ENCODE measurements at regions not wholly inside any gene's neighbourhood (a gene's known extent, or its start where the extent isn't known, plus 50 kb on each side); places are given as distances from the start of the nearest gene placed in this dataset.

DNA sequence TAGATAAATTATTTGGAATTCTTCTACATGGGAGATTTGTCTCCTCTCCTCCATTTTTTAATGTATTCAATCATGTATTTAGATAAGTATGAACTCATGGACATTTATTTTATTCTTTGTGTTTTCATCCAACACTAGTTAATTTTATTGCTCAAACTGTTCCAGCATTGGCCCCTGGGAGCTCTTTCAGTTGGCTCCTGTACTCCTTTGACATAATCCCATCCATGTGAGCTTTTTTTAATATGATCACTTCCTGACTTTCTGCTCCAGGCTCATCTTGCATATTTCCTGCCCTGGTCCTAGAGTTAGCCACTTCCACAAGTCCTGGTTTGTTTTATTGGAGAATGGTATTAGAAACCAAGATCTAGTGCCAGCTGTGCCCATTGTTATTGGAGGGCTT lies 419.0 kb upstream of the CDH11 start:
- Mint-ChIP-seq H3K36me3 (ENCODE audit: low read depth) (no peaks in the 10 kb centered on the region), H3K4me1 (no peaks in the 10 kb centered on the region), H3K27ac (no peak overlapping the region), H3K27me3 (ENCODE audit: insufficient read depth) (peaks cover 1% of the 10 kb centered on the region), H3K9me3 (no peaks in the 10 kb centered on the region), H3K4me3 (no peak overlapping the region)
- Histone ChIP-seq H3K4me3 (ENCODE audit: low read length) (no peak overlapping the region), H3K36me3 (ENCODE audit: control insufficient read depth, insufficient read depth, low read length) (no peaks in the 10 kb centered on the region), H3K9ac (ENCODE audit: extremely low read depth, low read length, poor library complexity, severe bottlenecking) (no peak overlapping the region), H3K27me3 (ENCODE audit: control insufficient read depth, insufficient read depth, low read length, poor library complexity, severe bottlenecking) (no peaks in the 10 kb centered on the region), H3K4me1 (ENCODE audit: control insufficient read depth, insufficient read depth, low read length) (no peaks in the 10 kb centered on the region), H3K9me3 (ENCODE audit: control insufficient read depth, low read length) (no peaks in the 10 kb centered on the region), H3K27ac (ENCODE audit: low read depth, low read length) (no peak overlapping the region)
- TF ChIP-seq, protein P1, sequence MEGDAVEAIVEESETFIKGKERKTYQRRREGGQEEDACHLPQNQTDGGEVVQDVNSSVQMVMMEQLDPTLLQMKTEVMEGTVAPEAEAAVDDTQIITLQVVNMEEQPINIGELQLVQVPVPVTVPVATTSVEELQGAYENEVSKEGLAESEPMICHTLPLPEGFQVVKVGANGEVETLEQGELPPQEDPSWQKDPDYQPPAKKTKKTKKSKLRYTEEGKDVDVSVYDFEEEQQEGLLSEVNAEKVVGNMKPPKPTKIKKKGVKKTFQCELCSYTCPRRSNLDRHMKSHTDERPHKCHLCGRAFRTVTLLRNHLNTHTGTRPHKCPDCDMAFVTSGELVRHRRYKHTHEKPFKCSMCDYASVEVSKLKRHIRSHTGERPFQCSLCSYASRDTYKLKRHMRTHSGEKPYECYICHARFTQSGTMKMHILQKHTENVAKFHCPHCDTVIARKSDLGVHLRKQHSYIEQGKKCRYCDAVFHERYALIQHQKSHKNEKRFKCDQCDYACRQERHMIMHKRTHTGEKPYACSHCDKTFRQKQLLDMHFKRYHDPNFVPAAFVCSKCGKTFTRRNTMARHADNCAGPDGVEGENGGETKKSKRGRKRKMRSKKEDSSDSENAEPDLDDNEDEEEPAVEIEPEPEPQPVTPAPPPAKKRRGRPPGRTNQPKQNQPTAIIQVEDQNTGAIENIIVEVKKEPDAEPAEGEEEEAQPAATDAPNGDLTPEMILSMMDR (conservative IDR thresholded peaks at IDR 0.05): no peak
- no peak for DNase-seq

GRCh38 chr16:65538976-65539375 lies 417.1 kb upstream of the CDH11 start:
- Mint-ChIP-seq H3K36me3 (ENCODE audit: low read depth) (no peaks in the 10 kb centered on the region), H3K27me3 (ENCODE audit: insufficient read depth) (peaks cover 4% of the 10 kb centered on the region), H3K9me3 (no peaks in the 10 kb centered on the region), H3K27ac (no peak overlapping the region), H3K4me1 (no peaks in the 10 kb centered on the region), H3K4me3 (no peak overlapping the region)
- no peak overlapping the region for H3K4me3 ChIP-seq (ENCODE audit: low read length)
- no peaks in the 10 kb centered on the region for H3K27me3 ChIP-seq (ENCODE audit: control insufficient read depth, insufficient read depth, low read length, poor library complexity, severe bottlenecking)
- TF ChIP-seq, protein P1 (conservative IDR thresholded peaks at IDR 0.05): no peak
- no peak overlapping the region for H3K27ac ChIP-seq (ENCODE audit: low read depth, low read length)
- H3K9ac ChIP-seq (ENCODE audit: extremely low read depth, low read length, poor library complexity, severe bottlenecking): no peak overlapping the region
- 86 to 92% methylated on average over 2 to 3 of the region's 3 CpGs for WGBS, 2 experiments (ENCODE audit: insufficient coverage in 1 of 2, insufficient read length in 1 of 2)
- H3K4me1 ChIP-seq (ENCODE audit: control insufficient read depth, insufficient read depth, low read length): no peaks in the 10 kb centered on the region
- no peaks in the 10 kb centered on the region for H3K9me3 ChIP-seq (ENCODE audit: control insufficient read depth, low read length)
- DNase-seq: no peak
- no peaks in the 10 kb centered on the region for H3K36me3 ChIP-seq (ENCODE audit: control insufficient read depth, insufficient read depth, low read length)

- Mint-ChIP-seq H3K36me3 (ENCODE audit: low read depth) (no peaks in the 10 kb centered on the region), H3K9me3 (no peaks in the 10 kb centered on the region), H3K27ac (no peak overlapping the region), H3K4me3 (no peak overlapping the region), H3K27me3 (ENCODE audit: insufficient read depth) (peaks cover 4% of the 10 kb centered on the region), H3K4me1 (no peaks in the 10 kb centered on the region)
- 100% methylated on average over 1 of the region's 1 CpG; no CpG with 5 or more reads in 1 of the 2 experiments for WGBS, 2 experiments (ENCODE audit: insufficient coverage in 1 of 2, insufficient read length in 1 of 2)
- DNase-seq: no peak
- Histone ChIP-seq H3K4me1 (ENCODE audit: control insufficient read depth, insufficient read depth, low read length) (no peaks in the 10 kb centered on the region), H3K4me3 (ENCODE audit: low read length) (no peak overlapping the region), H3K9ac (ENCODE audit: extremely low read depth, low read length, poor library complexity, severe bottlenecking) (no peak overlapping the region), H3K27ac (ENCODE audit: low read depth, low read length) (no peak overlapping the region), H3K9me3 (ENCODE audit: control insufficient read depth, low read length) (no peaks in the 10 kb centered on the region), H3K36me3 (ENCODE audit: control insufficient read depth, insufficient read depth, low read length) (no peaks in the 10 kb centered on the region), H3K27me3 (ENCODE audit: control insufficient read depth, insufficient read depth, low read length, poor library complexity, severe bottlenecking) (no peaks in the 10 kb centered on the region)
- TF ChIP-seq, protein P1 (conservative IDR thresholded peaks at IDR 0.05): no peak
Observed at GRCh38 chr16:65537336-65537735, 415.5 kb upstream of the CDH11 start.

Measured in endodermal cell (in vitro differentiated cells).